Kidney epithelial cell (primary cell): ENCODE measurements at regions not wholly inside any gene's neighbourhood (a gene's known extent, or its start where the extent isn't known, plus 50 kb on each side); places are given as distances from the start of the nearest gene placed in this dataset.

Source experiments
- DNase-seq: peaks from one replicate; pipeline ENCODE4 v3.0.0-alpha.2; 2010; ENCODE audit warnings: low read depth
- H3K27me3 ChIP-seq: 2 replicates; pipeline ENCODE4 v1.6.0; 2011; ENCODE audit warnings: low read length; ENCODE audit not compliant: control insufficient read depth, insufficient read depth
- H3K36me3 ChIP-seq: 2 replicates; pipeline ENCODE4 v1.5.1; 2011; ENCODE audit warnings: low read length; ENCODE audit not compliant: control insufficient read depth, insufficient read depth
- H3K4me3 ChIP-seq: 2 replicates; pipeline ENCODE4 v1.5.1; 2011; ENCODE audit warnings: low read depth, mild to moderate bottlenecking, control low read depth, low read length
- TF ChIP-seq, protein P1 (sequence below): IDR thresholded peaks from 2 replicates; pipeline ENCODE4 v1.5.1; 2011; ENCODE audit warnings: mild to moderate bottlenecking, moderate library complexity, low read length, control low read depth, inconsistent platforms; ENCODE audit not compliant: insufficient read depth, poor library complexity, severe bottlenecking

DNA sequence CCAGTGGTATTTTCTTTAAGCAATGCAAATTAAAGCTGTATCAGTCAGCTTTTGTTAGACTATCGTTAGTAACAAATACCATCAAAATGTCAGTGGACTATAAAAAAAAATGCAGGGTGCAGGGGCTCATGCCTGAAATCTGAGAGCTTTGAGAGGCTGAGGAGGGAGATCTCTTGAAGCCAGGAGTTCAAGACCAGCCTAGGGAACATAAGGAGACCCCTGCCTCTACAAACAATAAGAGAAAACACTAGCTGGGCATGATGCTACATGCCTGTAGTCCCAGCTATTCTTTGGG, 253.7 kb downstream of the MYCN start:
- H3K4me3 ChIP-seq: no peak overlapping the region
- H3K27me3 ChIP-seq: no peaks in the 10 kb centered on the region
- TF ChIP-seq, protein P1, sequence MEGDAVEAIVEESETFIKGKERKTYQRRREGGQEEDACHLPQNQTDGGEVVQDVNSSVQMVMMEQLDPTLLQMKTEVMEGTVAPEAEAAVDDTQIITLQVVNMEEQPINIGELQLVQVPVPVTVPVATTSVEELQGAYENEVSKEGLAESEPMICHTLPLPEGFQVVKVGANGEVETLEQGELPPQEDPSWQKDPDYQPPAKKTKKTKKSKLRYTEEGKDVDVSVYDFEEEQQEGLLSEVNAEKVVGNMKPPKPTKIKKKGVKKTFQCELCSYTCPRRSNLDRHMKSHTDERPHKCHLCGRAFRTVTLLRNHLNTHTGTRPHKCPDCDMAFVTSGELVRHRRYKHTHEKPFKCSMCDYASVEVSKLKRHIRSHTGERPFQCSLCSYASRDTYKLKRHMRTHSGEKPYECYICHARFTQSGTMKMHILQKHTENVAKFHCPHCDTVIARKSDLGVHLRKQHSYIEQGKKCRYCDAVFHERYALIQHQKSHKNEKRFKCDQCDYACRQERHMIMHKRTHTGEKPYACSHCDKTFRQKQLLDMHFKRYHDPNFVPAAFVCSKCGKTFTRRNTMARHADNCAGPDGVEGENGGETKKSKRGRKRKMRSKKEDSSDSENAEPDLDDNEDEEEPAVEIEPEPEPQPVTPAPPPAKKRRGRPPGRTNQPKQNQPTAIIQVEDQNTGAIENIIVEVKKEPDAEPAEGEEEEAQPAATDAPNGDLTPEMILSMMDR: no peak
- no peaks in the 10 kb centered on the region for H3K36me3 ChIP-seq
- DNase-seq: no peak

DNA sequence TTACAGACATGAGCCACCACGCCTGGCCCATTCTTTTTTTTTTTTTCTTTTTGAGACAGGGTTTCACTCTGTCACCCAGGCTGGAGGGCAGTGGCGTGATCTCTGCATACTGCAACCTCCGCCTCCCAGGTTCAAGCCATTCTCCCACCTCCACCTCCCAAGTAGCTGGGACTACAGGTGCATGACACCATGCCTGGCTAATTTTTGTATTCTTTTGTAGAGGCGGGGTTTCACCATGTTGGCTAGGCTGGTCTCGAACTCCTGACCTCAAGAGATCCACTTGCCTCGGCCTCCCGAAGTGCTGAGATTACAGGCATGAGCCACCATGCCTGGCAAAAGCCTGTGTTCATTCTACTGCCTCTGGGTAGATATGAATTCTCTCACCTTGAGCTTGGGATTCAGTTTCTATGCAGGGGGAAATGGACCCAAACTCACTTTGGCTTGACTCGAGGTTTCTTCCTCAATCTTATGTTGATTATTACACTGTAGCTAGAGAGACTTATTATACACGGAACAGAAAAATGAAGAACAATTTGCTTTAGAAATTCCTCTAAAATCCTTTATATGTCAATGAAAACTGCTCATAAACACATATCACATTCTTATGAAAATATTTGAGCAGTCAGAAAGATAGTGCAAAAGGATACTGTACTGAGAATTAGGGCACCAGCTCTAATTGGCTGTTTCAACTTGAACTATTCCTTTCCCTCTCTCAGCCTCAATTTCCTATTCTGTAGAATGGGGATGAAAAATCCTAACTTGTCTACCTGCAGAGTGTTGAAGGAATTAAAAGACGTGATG, 252.3 kb downstream of the MYCN start:
- Histone ChIP-seq H3K36me3 (no peaks in the 10 kb centered on the region), H3K4me3 (no peak overlapping the region), H3K27me3 (no peaks in the 10 kb centered on the region)
- no peak for DNase-seq
- TF ChIP-seq, protein P1: no peak

DNA sequence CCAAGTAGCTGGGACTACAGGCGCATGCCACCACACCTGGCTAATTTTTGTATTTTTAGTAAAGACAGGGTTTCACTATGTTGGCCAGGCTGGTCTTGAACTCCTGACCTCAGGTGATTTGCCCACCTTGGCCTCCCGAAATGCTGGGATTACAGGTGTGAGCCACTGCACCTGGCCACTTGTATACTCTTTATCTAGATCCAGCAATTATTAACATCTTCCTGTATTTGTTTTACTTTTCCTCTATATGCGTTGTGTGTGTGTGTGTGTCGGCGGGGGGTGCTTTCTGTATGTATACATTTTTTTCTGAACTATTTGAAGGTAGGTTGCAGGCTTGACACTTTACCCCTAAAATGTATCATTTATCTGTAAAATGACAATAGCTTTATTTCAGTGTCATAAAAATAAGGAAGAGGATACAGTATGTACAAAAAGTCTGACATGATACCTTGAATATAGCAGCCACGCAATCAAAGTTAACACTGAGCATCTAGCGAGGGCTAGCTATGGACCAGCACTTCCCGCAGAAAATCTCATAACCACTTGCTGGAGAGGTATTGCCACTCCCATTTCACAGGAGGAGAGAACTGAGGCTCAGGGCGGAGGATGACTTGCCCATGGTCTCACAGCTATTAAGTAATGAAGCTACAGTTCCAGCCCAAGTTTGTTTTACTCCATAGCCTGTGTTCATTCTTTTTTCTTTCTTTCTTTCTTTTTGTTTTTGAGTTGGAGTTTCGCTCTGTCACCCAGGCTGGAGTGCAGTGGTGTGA, 251.3 kb downstream of the MYCN start:
- H3K4me3 ChIP-seq: no peak overlapping the region
- H3K27me3 ChIP-seq: no peaks in the 10 kb centered on the region
- no peak for DNase-seq
- TF ChIP-seq, protein P1: no peak
- no peaks in the 10 kb centered on the region for H3K36me3 ChIP-seq

DNA sequence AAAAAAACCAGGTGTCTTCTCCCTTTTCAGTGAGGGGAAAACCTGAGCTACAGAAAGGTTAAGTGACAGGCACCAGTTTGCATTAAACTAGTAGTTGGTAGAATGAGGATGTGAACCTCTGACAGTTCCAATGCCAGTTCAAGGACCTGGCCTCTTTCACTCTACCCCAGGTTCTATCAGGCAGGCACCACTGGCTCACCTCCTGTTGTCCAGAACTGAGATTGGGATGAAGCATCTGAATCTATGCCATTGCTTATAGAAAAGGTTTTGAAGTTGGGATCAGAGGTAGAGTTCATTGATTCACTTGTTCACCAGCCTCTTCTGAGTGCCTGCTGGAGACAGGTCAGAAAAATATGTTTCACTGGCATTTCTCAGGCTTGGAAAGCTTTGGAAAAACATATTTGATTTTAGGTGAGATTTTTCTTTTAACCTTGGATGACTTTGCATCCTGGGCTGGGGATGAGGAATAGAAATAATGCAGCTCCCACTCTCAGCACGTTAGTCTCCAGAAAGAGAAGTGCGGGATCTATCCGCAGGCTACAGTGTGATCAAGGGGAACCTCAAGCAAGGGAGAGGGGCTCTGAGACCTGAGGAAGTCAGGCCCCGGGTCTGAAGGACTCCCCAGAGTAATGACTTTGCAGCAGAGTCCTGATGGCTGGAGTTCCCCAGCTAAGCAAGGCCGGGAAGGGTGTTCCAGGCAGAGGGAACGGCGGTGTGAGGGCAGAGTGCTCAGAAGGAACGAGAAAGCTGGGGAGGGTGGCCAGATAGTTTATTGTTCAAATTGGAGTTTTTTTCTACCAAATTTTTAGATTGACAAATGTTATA, 250.3 kb downstream of the MYCN start:
- no peak for DNase-seq
- TF ChIP-seq, protein P1: no peak
- H3K36me3 ChIP-seq: no peaks in the 10 kb centered on the region
- H3K27me3 ChIP-seq: no peaks in the 10 kb centered on the region
- no peak overlapping the region for H3K4me3 ChIP-seq

DNA sequence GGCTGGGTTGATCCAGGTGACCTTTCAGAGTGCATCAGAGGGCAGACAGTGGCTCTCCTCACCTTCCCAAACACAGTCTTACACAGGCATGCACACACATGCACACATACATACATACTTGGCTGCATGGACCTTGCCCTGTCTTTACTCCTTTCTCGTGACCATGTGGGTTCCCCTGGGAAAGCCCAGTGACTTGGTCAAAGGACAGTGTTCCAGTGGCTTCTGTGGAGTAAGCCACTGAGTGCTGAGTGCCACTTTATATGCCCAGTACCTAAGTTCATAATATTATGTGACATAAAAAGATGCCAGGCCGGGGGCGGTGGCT, 249.4 kb downstream of the MYCN start:
- no peak for DNase-seq
- TF ChIP-seq, protein P1: no peak
- no peaks in the 10 kb centered on the region for H3K36me3 ChIP-seq

More for the DNA sequence above, 249.4 kb downstream of the MYCN start:
- H3K4me3 ChIP-seq: no peak overlapping the region
- H3K27me3 ChIP-seq: no peaks in the 10 kb centered on the region
